Sigmoid colon (tissue), 6 donors: ENCODE measurements at regions not wholly inside any gene's neighbourhood (a gene's known extent, or its start where the extent isn't known, plus 50 kb on each side); places are given as distances from the start of the nearest gene placed in this dataset.

Experiments
- DNase-seq: peaks from one replicate; pipeline ENCODE4 v3.0.0-alpha.2; 2019
- H3K27ac ChIP-seq, 4 donors: fragments of 200-600 bp; sonication (generic); one replicate each; pipeline ENCODE4 v1.5.1; 2016 to 2019; ENCODE audit warnings: mild to moderate bottlenecking in 1 of 4
- H3K27me3 ChIP-seq, 3 donors: fragments of 200-600 bp; sonication (generic); one replicate each; pipeline ENCODE4 v1.5.1; 2019; ENCODE audit warnings: mild to moderate bottlenecking in 1 of 3
- H3K36me3 ChIP-seq, 4 donors: fragments of 200-600 bp; sonication (generic); one replicate each; pipeline ENCODE4 v1.5.1; 2016 to 2019
- H3K4me1 ChIP-seq, 4 donors: fragments of 200-600 bp; sonication (generic); one replicate each; pipeline ENCODE4 v1.5.1; 2017 to 2019
- H3K4me3 ChIP-seq, 4 donors: fragments of 200-600 bp; sonication (generic); one replicate each; pipeline ENCODE4 v1.5.1; 2017 to 2019; ENCODE audit warnings: mild to moderate bottlenecking in 2 of 4, moderate library complexity in 1 of 4
- H3K9me3 ChIP-seq, 4 donors: fragments of 200-600 bp in 3 of 4; sonication (generic) in 3 of 4; one replicate each; pipeline versions ENCODE4 v1.5.1 to v1.6.1; 2013 to 2019
- CTCF ChIP-seq, 4 experiments: fragments of 450-650 bp in 3 of 4; fragments of 200-600 bp in 1 of 4; IDR thresholded peaks; one replicate each; pipeline ENCODE4 v1.5.1; 2016 to 2019; ENCODE audit warnings: antibody characterized with exemption in 4 of 4, mild to moderate bottlenecking in 3 of 4, moderate library complexity in 2 of 4
- EP300 ChIP-seq, 4 donors: sonication (generic); formaldehyde crosslinking; IDR thresholded peaks; one replicate each; pipeline ENCODE4 v1.6.1; 2017; ENCODE audit warnings: antibody characterized with exemption in 4 of 4
- POLR2A ChIP-seq, 2 donors: fragments of 450-650 bp; IDR thresholded peaks; one replicate each; pipeline ENCODE4 v1.6.1; 2016; ENCODE audit warnings: antibody characterized with exemption in 2 of 2, mild to moderate bottlenecking in 2 of 2, moderate library complexity in 2 of 2
- POLR2AphosphoS5 ChIP-seq, 4 donors: sonication (generic); formaldehyde crosslinking; IDR thresholded peaks; one replicate each; pipeline ENCODE4 v1.6.1; 2017; ENCODE audit warnings: antibody characterized with exemption in 4 of 4
- WGBS, 2 donors: extraction: QIAGEN DNeasy Blood & Tissue Kit; methylation state at CpG; one replicate each; pipeline ENCODE4 v1.1.7; 2013; 5-methylcytosine and 5-hydroxymethylcytosine counted together
- intact Hi-C: fragments of 100-400 bp; cut with DNase I; formaldehyde crosslinking; loops from one replicate; pipeline ENCODE4 v1.15.1; 2023
- donor health status: healthy with polysubstance abuse.
- donor health status: healthy.

GRCh38 chr4:35938936-35939335 is 305.4 kb downstream of the ARAP2 start:
- H3K27ac ChIP-seq: no peak overlapping the region
- intact Hi-C loops: no loop called here
- H3K4me1 ChIP-seq: no peaks in the 10 kb centered on the region
- H3K9me3 ChIP-seq: no peaks in the 10 kb centered on the region
- H3K36me3 ChIP-seq: no peaks in the 10 kb centered on the region
- TF ChIP-seq POLR2A (IDR thresholded peaks at IDR 0.05) (no peak), POLR2AphosphoS5 (IDR thresholded peaks at IDR 0.05) (no peak), CTCF (IDR thresholded peaks at IDR 0.05) (no peak), EP300 (IDR thresholded peaks at IDR 0.05) (no peak)
- no peak for DNase-seq
- no peak overlapping the region for H3K4me3 ChIP-seq
- 76 to 78% methylated on average over 3 of the region's 3 CpGs for WGBS, 2 donors
- H3K27me3 ChIP-seq: no peaks in the 10 kb centered on the region

GRCh38 chr4:35939751-35940150 is 304.6 kb downstream of the ARAP2 start:
- no peak for DNase-seq
- H3K36me3 ChIP-seq: no peaks in the 10 kb centered on the region

GRCh38 chr4:35942092-35942491 is 302.2 kb downstream of the ARAP2 start:
- WGBS, 2 donors: 73 to 74% methylated on average over 2 of the region's 2 CpGs
- Histone ChIP-seq H3K36me3 (no peaks in the 10 kb centered on the region), H3K9me3 (no peaks in the 10 kb centered on the region), H3K27ac (no peak overlapping the region), H3K4me3 (no peak overlapping the region), H3K27me3 (no peaks in the 10 kb centered on the region), H3K4me1 (no peaks in the 10 kb centered on the region)
- no peak for DNase-seq
- intact Hi-C loops: no loop called here
- TF ChIP-seq POLR2A (IDR thresholded peaks at IDR 0.05) (no peak), EP300 (IDR thresholded peaks at IDR 0.05) (no peak), POLR2AphosphoS5 (IDR thresholded peaks at IDR 0.05) (no peak), CTCF (IDR thresholded peaks at IDR 0.05) (no peak)

More at GRCh38 chr4:35939751-35940150, 304.6 kb downstream of the ARAP2 start:
- H3K4me1 ChIP-seq: no peaks in the 10 kb centered on the region
- no peak overlapping the region for H3K4me3 ChIP-seq
- 37 to 48% methylated on average over 1 of the region's 1 CpG for WGBS, 2 donors
- no peak overlapping the region for H3K27ac ChIP-seq
- H3K9me3 ChIP-seq: no peaks in the 10 kb centered on the region
- TF ChIP-seq CTCF (IDR thresholded peaks at IDR 0.05) (no peak), POLR2A (IDR thresholded peaks at IDR 0.05) (no peak), EP300 (IDR thresholded peaks at IDR 0.05) (no peak), POLR2AphosphoS5 (IDR thresholded peaks at IDR 0.05) (no peak)
- no peaks in the 10 kb centered on the region for H3K27me3 ChIP-seq
- intact Hi-C loops: no loop called here

- TF ChIP-seq POLR2AphosphoS5 (IDR thresholded peaks at IDR 0.05) (no peak), POLR2A (IDR thresholded peaks at IDR 0.05) (no peak), CTCF (IDR thresholded peaks at IDR 0.05) (no peak), EP300 (IDR thresholded peaks at IDR 0.05) (no peak)
- Histone ChIP-seq H3K36me3 (no peaks in the 10 kb centered on the region), H3K4me1 (no peaks in the 10 kb centered on the region), H3K9me3 (no peaks in the 10 kb centered on the region), H3K27me3 (no peaks in the 10 kb centered on the region), H3K27ac (no peak overlapping the region), H3K4me3 (no peak overlapping the region)
- intact Hi-C loops: no loop called here
- DNase-seq: no peak
Measured at GRCh38 chr4:35943606-35944005, 300.7 kb downstream of the ARAP2 start.

GRCh38 chr4:35948171-35948570 is 296.1 kb downstream of the ARAP2 start:
- DNase-seq: no peak
- TF ChIP-seq EP300 (IDR thresholded peaks at IDR 0.05) (no peak), POLR2AphosphoS5 (IDR thresholded peaks at IDR 0.05) (no peak), CTCF (IDR thresholded peaks at IDR 0.05) (no peak), POLR2A (IDR thresholded peaks at IDR 0.05) (no peak)
- 95% methylated on average over 2 of the region's 2 CpGs for WGBS, 2 donors
- Histone ChIP-seq H3K36me3 (no peaks in the 10 kb centered on the region), H3K4me1 (no peaks in the 10 kb centered on the region), H3K9me3 (peaks cover 0 to 4% (median 0%) of the 10 kb centered on the region in 4 donors), H3K4me3 (no peak overlapping the region), H3K27ac (no peak overlapping the region), H3K27me3 (no peaks in the 10 kb centered on the region)
- intact Hi-C loops: no loop called here
